SK-N-SH (cell line): ENCODE measurements at regions not wholly inside any gene's neighbourhood (a gene's known extent, or its start where the extent isn't known, plus 50 kb on each side); places are given as distances from the start of the nearest gene placed in this dataset.

Experiments
- CTCF ChIA-PET: fragments of 300-600, 350-600 bp; formaldehyde crosslinking; extraction: SDS; loops from one replicate; lab custom pipeline; 2021; lab: Yijun Ruan, JAX
- POLR2A ChIA-PET: fragments of 350-600 bp; sonication (Branson Sonifier 250); formaldehyde crosslinking; extraction: SDS; loops from one replicate; lab custom pipeline; 2020; ENCODE audit warnings: antibody characterized with exemption, inconsistent platforms; lab: Yijun Ruan, JAX
- DNase-seq: peaks from one replicate; pipeline ENCODE4 v3.0.0; 2012
- H2AFZ ChIP-seq: fragments of 200-600 bp; sonication (generic); 2 replicates; pipeline ENCODE4 v1.8.1; 2016; ENCODE audit warnings: antibody characterized with exemption, mild to moderate bottlenecking, low read depth
- H3F3A ChIP-seq: fragments of 200-600 bp; sonication (generic); replicated peaks from 2 replicates; pipeline ENCODE3; 2016; ENCODE audit warnings: antibody characterized with exemption, mild to moderate bottlenecking; ENCODE audit not compliant: insufficient read depth
- H3K27ac ChIP-seq, 2 experiments: fragments of 200-500 bp in 1 of 2; fragments of 200-600 bp in 1 of 2; sonication (Bioruptor generic) in 1 of 2; sonication (generic), shearing (Covaris generic) in 1 of 2; 2 replicates each; pipeline versions ENCODE4 v1.5.1 to v1.6.1; 2014 to 2016; ENCODE audit warnings: low read depth in 2 of 2, inconsistent platforms in 1 of 2, low read length in 1 of 2, mild to moderate bottlenecking in 1 of 2, mixed read lengths in 1 of 2
- H3K27me3 ChIP-seq: fragments of 200-600 bp; sonication (generic), shearing (Covaris generic); 2 replicates; pipeline ENCODE4 v1.6.1; 2016; ENCODE audit warnings: mixed run types; ENCODE audit not compliant: insufficient read depth
- H3K36me3 ChIP-seq, 2 experiments: fragments of 200-500 bp in 1 of 2; fragments of 200-600 bp in 1 of 2; sonication (Bioruptor generic) in 1 of 2; sonication (generic) in 1 of 2; replicated peaks in 1 of 2; 2 replicates each; pipeline versions ENCODE3 to v1.5.1; 2014 to 2016; ENCODE audit warnings: low read length in 1 of 2, mild to moderate bottlenecking in 1 of 2; ENCODE audit not compliant: insufficient read depth in 2 of 2, control insufficient read depth in 1 of 2
- H3K4me1 ChIP-seq, 2 experiments: fragments of 200-500 bp in 1 of 2; fragments of 200-600 bp in 1 of 2; sonication (Bioruptor generic) in 1 of 2; sonication (generic), shearing (Covaris generic) in 1 of 2; 2 replicates each; pipeline versions ENCODE4 v1.5.1 to v1.6.1; 2014 to 2016; ENCODE audit warnings: low read depth in 1 of 2, low read length in 1 of 2, mixed run types in 1 of 2; ENCODE audit not compliant: insufficient read depth in 2 of 2, control insufficient read depth in 1 of 2
- H3K4me2 ChIP-seq: fragments of 200-600 bp; sonication (generic), shearing (Covaris generic); 2 replicates; pipeline ENCODE4 v1.6.1; 2017; ENCODE audit warnings: mixed run types
- H3K4me3 ChIP-seq, 2 experiments: fragments of 200-500 bp in 1 of 2; fragments of 200-600 bp in 1 of 2; sonication (Bioruptor generic) in 1 of 2; sonication (generic), shearing (Covaris generic) in 1 of 2; 2 replicates each; pipeline versions ENCODE4 v1.5.1 to v1.8.1; 2014 to 2016; ENCODE audit warnings: low read depth in 2 of 2, inconsistent platforms in 1 of 2, low read length in 1 of 2, mild to moderate bottlenecking in 1 of 2, mixed read lengths in 1 of 2, moderate library complexity in 1 of 2
- H3K79me2 ChIP-seq: fragments of 200-600 bp; sonication (generic); 2 replicates; pipeline ENCODE4 v1.8.1; 2017; ENCODE audit warnings: mild to moderate bottlenecking; ENCODE audit not compliant: insufficient read depth
- H3K9ac ChIP-seq: fragments of 200-600 bp; sonication (generic); 2 replicates; pipeline ENCODE4 v1.6.1; 2017; ENCODE audit warnings: mixed run types
- H3K9me2 ChIP-seq: fragments of 200-600 bp; sonication (generic); 2 replicates; pipeline ENCODE4 v1.6.1; 2017; ENCODE audit warnings: mixed run types
- H3K9me3 ChIP-seq: fragments of 200-600 bp; sonication (generic); 2 replicates; pipeline ENCODE4 v1.6.1; 2017; ENCODE audit warnings: mixed run types, mild to moderate bottlenecking, moderate library complexity
- H4K20me1 ChIP-seq: fragments of 200-600 bp; sonication (generic); 2 replicates; pipeline ENCODE4 v1.6.1; 2017; ENCODE audit warnings: mild to moderate bottlenecking, mixed run types; ENCODE audit not compliant: insufficient read depth
- EP300 ChIP-seq, 2 experiments: IDR thresholded peaks; 2 replicates each; pipeline versions ENCODE4 v1.4.0 to v1.6.1; 2012; ENCODE audit warnings: borderline replicate concordance in 1 of 2, low read depth in 1 of 2, low read length in 1 of 2
- EZH2phosphoT487 ChIP-seq: fragments of 200-600 bp; sonication (generic); IDR thresholded peaks from 2 replicates; pipeline ENCODE4 v1.6.1; 2017; ENCODE audit warnings: low read depth, mixed run types, mild to moderate bottlenecking, antibody characterized with exemption, moderate library complexity, borderline replicate concordance
- FOSL2 ChIP-seq: IDR thresholded peaks from 2 replicates; pipeline ENCODE4 v1.4.0; 2012; ENCODE audit warnings: low read depth, mild to moderate bottlenecking, moderate library complexity, borderline replicate concordance
- FOXM1 ChIP-seq: IDR thresholded peaks from 2 replicates; pipeline ENCODE4 v1.4.0; 2012; ENCODE audit warnings: low read depth, mild to moderate bottlenecking
- GABPA ChIP-seq: IDR thresholded peaks from 2 replicates; pipeline ENCODE4 v1.4.0; 2012; ENCODE audit warnings: low read depth, mild to moderate bottlenecking
- GATA2 ChIP-seq: sonication (generic); formaldehyde crosslinking; IDR thresholded peaks from 2 replicates; pipeline ENCODE4 v1.5.0; 2020; ENCODE audit warnings: mild to moderate bottlenecking, missing genetic modification reagents
- IRF3 ChIP-seq: fragments of 150-350 bp; IDR thresholded peaks from 2 replicates; pipeline ENCODE4 v1.6.1; 2016; ENCODE audit warnings: mild to moderate bottlenecking, low read depth, low read length
- JUND ChIP-seq: IDR thresholded peaks from 2 replicates; pipeline ENCODE4 v1.4.0; 2012
- MEF2A ChIP-seq: IDR thresholded peaks from 2 replicates; pipeline ENCODE4 v1.4.0; 2012; ENCODE audit warnings: low read depth, borderline replicate concordance
- MXI1 ChIP-seq: IDR thresholded peaks from 2 replicates; pipeline ENCODE4 v1.6.1; 2012; ENCODE audit warnings: mild to moderate bottlenecking, low read depth, low read length, improper control_type of control experiment
- PBX3 ChIP-seq: IDR thresholded peaks from 2 replicates; pipeline ENCODE4; 2012
- RCOR1 ChIP-seq: fragments of 150-350 bp; IDR thresholded peaks from 2 replicates; pipeline ENCODE4 v1.6.1; 2017; ENCODE audit warnings: antibody characterized with exemption, low read length
- RFX5 ChIP-seq: IDR thresholded peaks from 2 replicates; pipeline ENCODE4 v1.6.1; 2012; ENCODE audit warnings: mild to moderate bottlenecking, improper control_type of control experiment, low read length
- RXRA ChIP-seq: IDR thresholded peaks from 2 replicates; pipeline ENCODE4 v1.4.0; 2012; ENCODE audit warnings: low read depth, mild to moderate bottlenecking, borderline replicate concordance
- SMC3 ChIP-seq: IDR thresholded peaks from 2 replicates; pipeline ENCODE4 v1.6.1; 2012; ENCODE audit warnings: low read depth, low read length, improper control_type of control experiment
- TAF1 ChIP-seq: IDR thresholded peaks from 2 replicates; pipeline ENCODE4 v1.6.1; 2012; ENCODE audit warnings: low read depth, mild to moderate bottlenecking, low read length, moderate library complexity, borderline replicate concordance
- TCF12 ChIP-seq: IDR thresholded peaks from 2 replicates; pipeline ENCODE4 v1.4.0; 2012
- ZBTB33 ChIP-seq: IDR thresholded peaks from 2 replicates; pipeline ENCODE4 v1.4.0; 2012; ENCODE audit warnings: low read depth, borderline replicate concordance
- WGBS: methylation state at CpG from one replicate; pipeline ENCODE4 v1.1.6; 2017; ENCODE audit warnings: low lambda C conversion rate; 5-methylcytosine and 5-hydroxymethylcytosine counted together
- TF ChIP-seq, protein P1 (sequence below): IDR thresholded peaks from 2 replicates; pipeline ENCODE4 v1.4.0; 2012; ENCODE audit warnings: low read depth

DNA sequence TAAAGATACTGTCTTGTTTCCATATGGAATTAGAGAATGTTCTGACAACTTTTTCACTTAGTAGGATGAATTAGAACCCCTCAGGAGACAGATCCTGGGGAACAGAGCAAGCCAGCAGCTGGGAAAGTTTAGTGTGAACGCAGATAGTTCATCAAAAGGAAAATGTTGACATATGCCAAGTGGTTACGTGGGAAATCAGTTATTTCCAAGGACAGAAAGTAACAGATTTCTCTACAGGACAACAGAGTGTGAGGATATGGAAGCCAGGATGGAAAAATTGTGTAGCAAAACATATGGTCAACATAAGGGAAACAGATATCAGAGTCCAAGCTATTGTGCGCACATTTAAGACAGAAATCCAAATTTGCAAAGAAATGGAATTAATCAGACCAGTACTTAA, 419.5 kb downstream of the LRRIQ3 start:
- no peak overlapping the region for H3K27ac ChIP-seq
- no peaks in the 10 kb centered on the region; the same call in 1 of the 2 replicates for H3K9me3 ChIP-seq
- H3K9ac ChIP-seq: no peak overlapping the region
- TF ChIP-seq JUND (no peak), MXI1 (no peak), RFX5 (no peak), TCF12 (no peak), PBX3 (no peak), MEF2A (no peak), GABPA (no peak)
- no peak overlapping the region for H2AFZ ChIP-seq
- no peak overlapping the region for H3K4me2 ChIP-seq
- H4K20me1 ChIP-seq: no peaks in the 10 kb centered on the region
- no peaks in the 10 kb centered on the region for H3K4me1 ChIP-seq
- H3K9me2 ChIP-seq: no peaks in the 10 kb centered on the region
- no peaks in the 10 kb centered on the region for H3K79me2 ChIP-seq
- WGBS: 54% methylated on average over 3 of the region's 3 CpGs
- POLR2A ChIA-PET: no interaction called here
- H3K27me3 ChIP-seq: no peaks in the 10 kb centered on the region
- no peaks in the 10 kb centered on the region for H3F3A ChIP-seq
- no peaks in the 10 kb centered on the region for H3K36me3 ChIP-seq
- H3K4me3 ChIP-seq: no peak overlapping the region
- DNase-seq: no peak
- CTCF ChIA-PET: no interaction called here

GRCh38 chr1:73775896-73776295, 422.1 kb downstream of the LRRIQ3 start:
- Histone ChIP-seq H3K36me3 (no peaks in the 10 kb centered on the region), H3K9me3 (no peaks in the 10 kb centered on the region; the same call in 1 of the 2 replicates), H3K4me1 (no peaks in the 10 kb centered on the region), H3K4me3 (no peak overlapping the region), H3K27me3 (no peaks in the 10 kb centered on the region), H2AFZ (no peak overlapping the region), H4K20me1 (no peaks in the 10 kb centered on the region), H3K27ac (no peak overlapping the region), H3K4me2 (no peak overlapping the region), H3K9me2 (no peaks in the 10 kb centered on the region), H3K79me2 (no peaks in the 10 kb centered on the region), H3F3A (no peaks in the 10 kb centered on the region), H3K9ac (no peak overlapping the region)
- TF ChIP-seq MEF2A (no peak), RFX5 (no peak), RCOR1 (no peak), IRF3 (no peak)
- TF ChIP-seq, protein P1, sequence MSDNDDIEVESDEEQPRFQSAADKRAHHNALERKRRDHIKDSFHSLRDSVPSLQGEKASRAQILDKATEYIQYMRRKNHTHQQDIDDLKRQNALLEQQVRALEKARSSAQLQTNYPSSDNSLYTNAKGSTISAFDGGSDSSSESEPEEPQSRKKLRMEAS: no peak
- DNase-seq: no peak
- ChIA-PET CTCF (no interaction called here), POLR2A (no interaction called here)

- Histone ChIP-seq H3K27me3 (no peaks in the 10 kb centered on the region), H3K27ac (no peak overlapping the region), H3K79me2 (no peaks in the 10 kb centered on the region), H3F3A (no peaks in the 10 kb centered on the region), H4K20me1 (no peaks in the 10 kb centered on the region), H3K9me3 (no peaks in the 10 kb centered on the region), H3K9ac (no peak overlapping the region), H3K36me3 (no peaks in the 10 kb centered on the region), H3K4me2 (no peak overlapping the region), H3K4me1 (no peaks in the 10 kb centered on the region), H3K4me3 (no peak overlapping the region), H2AFZ (no peak overlapping the region), H3K9me2 (no peaks in the 10 kb centered on the region)
- DNase-seq: no peak
- ChIA-PET CTCF (no interaction called here), POLR2A (no interaction called here)
- 58% methylated on average over 3 of the region's 3 CpGs for WGBS
- TF ChIP-seq FOSL2 (no peak), JUND (no peak), ZBTB33 (no peak), EP300 (IDR thresholded peaks at IDR 0.05; ENCODE audit: borderline replicate concordance in 1 of 2, low read depth in 1 of 2, low read length in 1 of 2) (no peak), IRF3 (no peak), RCOR1 (no peak), TAF1 (no peak), GATA2 (CRISPR knock-in tag) (no peak), SMC3 (no peak), RXRA (no peak), FOXM1 (no peak), EZH2phosphoT487 (no peak)
Observed at GRCh38 chr1:73772941-73773340, 425.0 kb downstream of the LRRIQ3 start.
